ENCODE measurements at regions not wholly inside any gene's neighbourhood (a gene's known extent, or its start where the extent isn't known, plus 50 kb on each side); places are given as distances from the start of the nearest gene placed in this dataset.
"Not testable (repeated sequence)": the region's sequence is repeated elsewhere in the genome, so short reads cannot be mapped to it uniquely, and the experiment has no call there.

- no peaks in the 10 kb centered on the region for H3K36me3 ChIP-seq (replicated peaks; ENCODE audit: insufficient read depth, low read depth)
- no peaks in the 10 kb centered on the region for H3K9me3 ChIP-seq (ENCODE audit: low read depth)
- DNase-seq (ENCODE audit: low spot score) = no peak
- WGBS (ENCODE audit: low lambda C conversion rate, missing lambda C conversion rate) = 75% methylated on average over 2 of the region's 2 CpGs
- no peak overlapping the region for H3K27ac ChIP-seq
- no peak overlapping the region for H2AFZ ChIP-seq
- no peak overlapping the region for H3K4me2 ChIP-seq
- no peaks in the 10 kb centered on the region for H4K20me1 ChIP-seq (ENCODE audit: insufficient read depth, poor library complexity, severe bottlenecking)
- no peaks in the 10 kb centered on the region for H3K79me2 ChIP-seq
- no peaks in the 10 kb centered on the region for H3K27me3 ChIP-seq
- no peaks in the 10 kb centered on the region for H3K4me1 ChIP-seq (ENCODE audit: insufficient read depth)
- H3K9me2 ChIP-seq (replicated peaks; ENCODE audit: insufficient read depth) = no peaks in the 10 kb centered on the region
- TF ChIP-seq EZH2 (IDR thresholded peaks at IDR 0.05; ENCODE audit: borderline replicate concordance) (no peak), EZH2phosphoT487 (IDR thresholded peaks at IDR 0.05; ENCODE audit: low read depth, severe bottlenecking, unreplicated experiment) (no peak)
- TF ChIP-seq, protein P1, sequence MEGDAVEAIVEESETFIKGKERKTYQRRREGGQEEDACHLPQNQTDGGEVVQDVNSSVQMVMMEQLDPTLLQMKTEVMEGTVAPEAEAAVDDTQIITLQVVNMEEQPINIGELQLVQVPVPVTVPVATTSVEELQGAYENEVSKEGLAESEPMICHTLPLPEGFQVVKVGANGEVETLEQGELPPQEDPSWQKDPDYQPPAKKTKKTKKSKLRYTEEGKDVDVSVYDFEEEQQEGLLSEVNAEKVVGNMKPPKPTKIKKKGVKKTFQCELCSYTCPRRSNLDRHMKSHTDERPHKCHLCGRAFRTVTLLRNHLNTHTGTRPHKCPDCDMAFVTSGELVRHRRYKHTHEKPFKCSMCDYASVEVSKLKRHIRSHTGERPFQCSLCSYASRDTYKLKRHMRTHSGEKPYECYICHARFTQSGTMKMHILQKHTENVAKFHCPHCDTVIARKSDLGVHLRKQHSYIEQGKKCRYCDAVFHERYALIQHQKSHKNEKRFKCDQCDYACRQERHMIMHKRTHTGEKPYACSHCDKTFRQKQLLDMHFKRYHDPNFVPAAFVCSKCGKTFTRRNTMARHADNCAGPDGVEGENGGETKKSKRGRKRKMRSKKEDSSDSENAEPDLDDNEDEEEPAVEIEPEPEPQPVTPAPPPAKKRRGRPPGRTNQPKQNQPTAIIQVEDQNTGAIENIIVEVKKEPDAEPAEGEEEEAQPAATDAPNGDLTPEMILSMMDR (IDR thresholded peaks at IDR 0.05; ENCODE audit: poor library complexity) = no peak
- H3K4me3 ChIP-seq = no peak overlapping the region
These were observed 102.1 kb upstream of the SRSF6 start for GRCh38 chr20:43355610-43356009.

GRCh38 chr20:43352996-43353395, 104.7 kb upstream of the SRSF6 start:
- no peak overlapping the region for H3K27ac ChIP-seq
- no peaks in the 10 kb centered on the region for H3K79me2 ChIP-seq
- H3K36me3 ChIP-seq (replicated peaks; ENCODE audit: insufficient read depth, low read depth) = no peaks in the 10 kb centered on the region
- no peaks in the 10 kb centered on the region for H3K4me1 ChIP-seq (ENCODE audit: insufficient read depth)
- TF ChIP-seq, protein P1 (IDR thresholded peaks at IDR 0.05; ENCODE audit: poor library complexity) = no peak
- TF ChIP-seq EZH2phosphoT487 (IDR thresholded peaks at IDR 0.05; ENCODE audit: low read depth, severe bottlenecking, unreplicated experiment) = no peak
- no peak for TF ChIP-seq EZH2 (IDR thresholded peaks at IDR 0.05; ENCODE audit: borderline replicate concordance)
- no peaks in the 10 kb centered on the region for H4K20me1 ChIP-seq (ENCODE audit: insufficient read depth, poor library complexity, severe bottlenecking)
- no peak overlapping the region for H3K4me3 ChIP-seq
- 93% methylated on average over 8 of the region's 8 CpGs for WGBS (ENCODE audit: low lambda C conversion rate, missing lambda C conversion rate)
- no peaks in the 10 kb centered on the region for H3K9me3 ChIP-seq (ENCODE audit: low read depth)
- no peaks in the 10 kb centered on the region for H3K9me2 ChIP-seq (replicated peaks; ENCODE audit: insufficient read depth)
- no peak overlapping the region for H2AFZ ChIP-seq
- no peak for DNase-seq (ENCODE audit: low spot score)
- no peaks in the 10 kb centered on the region for H3K27me3 ChIP-seq
- no peak overlapping the region for H3K4me2 ChIP-seq

- H3K27ac ChIP-seq; DNase-seq (ENCODE audit: low spot score); H3K27me3 ChIP-seq; H3K9me2 ChIP-seq (replicated peaks; ENCODE audit: insufficient read depth); H2AFZ ChIP-seq; H4K20me1 ChIP-seq (ENCODE audit: insufficient read depth, poor library complexity, severe bottlenecking); H3K9me3 ChIP-seq (ENCODE audit: low read depth); H3K4me2 ChIP-seq; H3K4me1 ChIP-seq (ENCODE audit: insufficient read depth); H3K4me3 ChIP-seq; H3K79me2 ChIP-seq; H3K36me3 ChIP-seq (replicated peaks; ENCODE audit: insufficient read depth, low read depth): not testable (repeated sequence)
- 94% methylated on average over 3 of the region's 3 CpGs for WGBS (ENCODE audit: low lambda C conversion rate, missing lambda C conversion rate)
These were observed 107.0 kb upstream of the SRSF6 start for GRCh38 chr20:43350694-43351093.

DNA sequence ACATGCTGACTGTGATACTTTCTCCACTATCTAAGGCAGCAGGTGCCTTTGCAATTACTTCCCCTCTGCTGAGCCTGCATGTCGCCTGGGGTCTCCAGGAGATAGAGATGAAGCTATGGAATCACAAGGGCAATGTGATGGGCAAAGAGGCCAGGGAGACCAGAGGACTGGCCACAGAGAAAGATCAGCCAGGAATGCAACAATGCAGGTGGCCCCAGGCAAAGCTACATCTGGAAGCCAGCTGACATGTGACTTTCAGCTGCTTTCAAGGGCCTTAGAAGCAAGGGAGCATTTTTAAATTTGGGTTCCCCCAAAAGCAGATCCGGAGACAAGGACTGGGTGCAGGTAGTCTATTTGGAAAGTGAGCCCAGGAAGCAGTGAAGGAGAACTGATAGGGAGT, 107.9 kb upstream of the SRSF6 start:
- no peak overlapping the region for H2AFZ ChIP-seq
- no peak for DNase-seq (ENCODE audit: low spot score)
- H4K20me1 ChIP-seq (ENCODE audit: insufficient read depth, poor library complexity, severe bottlenecking) = no peaks in the 10 kb centered on the region
- WGBS (ENCODE audit: low lambda C conversion rate, missing lambda C conversion rate) = 70% methylated on average over 2 of the region's 2 CpGs
- no peaks in the 10 kb centered on the region for H3K9me2 ChIP-seq (replicated peaks; ENCODE audit: insufficient read depth)
- no peak overlapping the region for H3K4me2 ChIP-seq
- no peaks in the 10 kb centered on the region for H3K79me2 ChIP-seq
- H3K36me3 ChIP-seq (replicated peaks; ENCODE audit: insufficient read depth, low read depth) = no peaks in the 10 kb centered on the region
- no peaks in the 10 kb centered on the region for H3K4me1 ChIP-seq (ENCODE audit: insufficient read depth)
- H3K9me3 ChIP-seq (ENCODE audit: low read depth) = no peaks in the 10 kb centered on the region
- H3K4me3 ChIP-seq = no peak overlapping the region
- no peaks in the 10 kb centered on the region for H3K27me3 ChIP-seq
- no peak overlapping the region for H3K27ac ChIP-seq
- TF ChIP-seq EZH2 (IDR thresholded peaks at IDR 0.05; ENCODE audit: borderline replicate concordance) = no peak

DNA sequence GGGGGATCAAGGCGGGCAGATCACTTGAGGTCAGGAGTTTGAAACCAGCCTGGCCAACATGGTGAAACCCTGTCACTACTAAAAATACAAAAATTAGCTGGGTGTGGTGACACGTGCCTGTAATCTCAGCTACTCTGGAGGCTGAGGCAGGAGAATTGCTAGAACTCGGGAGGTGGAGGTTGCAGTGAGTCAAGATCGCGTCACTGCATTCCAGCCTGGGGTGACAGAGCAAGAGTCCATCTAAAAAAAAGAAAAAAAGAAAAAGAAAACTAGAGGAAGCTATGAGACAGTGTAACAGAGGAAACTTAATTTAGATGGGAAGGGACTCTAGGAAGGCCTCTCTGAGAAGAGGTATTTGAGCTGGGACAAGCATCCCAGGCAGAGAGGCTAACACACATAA, 109.9 kb upstream of the SRSF6 start:
- not testable (repeated sequence) for H3K9me2 ChIP-seq (replicated peaks; ENCODE audit: insufficient read depth); H3K4me1 ChIP-seq (ENCODE audit: insufficient read depth); H3K79me2 ChIP-seq; DNase-seq (ENCODE audit: low spot score); H4K20me1 ChIP-seq (ENCODE audit: insufficient read depth, poor library complexity, severe bottlenecking); H3K27me3 ChIP-seq; H2AFZ ChIP-seq; H3K36me3 ChIP-seq (replicated peaks; ENCODE audit: insufficient read depth, low read depth); H3K9me3 ChIP-seq (ENCODE audit: low read depth); H3K4me3 ChIP-seq; H3K27ac ChIP-seq; H3K4me2 ChIP-seq
- 78% methylated on average over 5 of the region's 5 CpGs for WGBS (ENCODE audit: low lambda C conversion rate, missing lambda C conversion rate)

Data from hepatocyte (in vitro differentiated cells).